GM21717 (cell line): ENCODE measurements at regions not wholly inside any gene's neighbourhood (a gene's known extent, or its start where the extent isn't known, plus 50 kb on each side); places are given as distances from the start of the nearest gene placed in this dataset.
"Not testable (repeated sequence)": the region's sequence is repeated elsewhere in the genome, so short reads cannot be mapped to it uniquely, and the experiment has no call there.

ENCODE experiments used
- ATAC-seq: cut with Tn5 transposase; IDR thresholded peaks from one replicate; pipeline ENCODE4 v1.9.1; 2021; ENCODE audit warnings: mild to moderate bottlenecking, moderate library complexity; ENCODE audit not compliant: unreplicated experiment

- ATAC-seq = no peak
Observed at GRCh38 chr10:21157664-21158063, 260.6 kb upstream of the NEBL start.

GRCh38 chr10:21150166-21150565 is 253.1 kb upstream of the NEBL start:
- no peak for ATAC-seq

GRCh38 chr10:21146436-21146789 is 249.3 kb upstream of the NEBL start:
- no peak for ATAC-seq

DNA sequence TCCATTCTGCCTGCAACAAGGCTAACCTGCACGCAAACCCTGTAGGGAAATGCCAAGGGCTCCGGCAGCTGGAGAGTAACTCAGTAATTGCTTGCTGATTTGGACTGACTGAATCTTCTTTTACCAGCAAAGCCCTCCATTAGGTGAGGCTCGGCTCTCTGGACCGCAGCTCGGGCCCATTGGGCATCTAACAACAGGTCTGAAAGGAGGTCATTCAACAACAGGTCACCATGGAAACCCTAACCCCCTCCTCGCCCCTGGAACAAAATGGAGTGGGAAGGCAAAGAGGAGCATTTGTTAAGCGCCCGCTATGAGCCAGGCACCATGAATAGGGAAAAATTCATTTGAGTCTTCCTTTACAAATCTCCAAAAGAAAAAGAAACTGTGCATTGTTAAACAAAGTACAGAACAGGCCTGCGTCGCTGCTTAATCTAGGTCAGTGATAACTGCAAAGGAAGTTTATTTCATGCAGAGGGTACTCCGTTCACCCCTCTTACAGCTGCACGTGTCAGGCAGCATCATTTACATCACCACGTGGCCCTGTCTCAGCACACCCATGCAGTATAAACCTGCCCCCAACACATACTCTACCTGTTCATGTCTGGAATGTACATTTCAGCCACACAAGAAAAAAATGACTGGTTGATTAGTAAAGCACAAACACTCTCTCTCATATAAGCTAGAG is 248.8 kb upstream of the NEBL start:
- no peak for ATAC-seq

- no peak for ATAC-seq
Observed at GRCh38 chr10:21144047-21144446, 246.9 kb upstream of the NEBL start.

GRCh38 chr10:21141946-21142492 is 244.9 kb upstream of the NEBL start:
- ATAC-seq = no peak

DNA sequence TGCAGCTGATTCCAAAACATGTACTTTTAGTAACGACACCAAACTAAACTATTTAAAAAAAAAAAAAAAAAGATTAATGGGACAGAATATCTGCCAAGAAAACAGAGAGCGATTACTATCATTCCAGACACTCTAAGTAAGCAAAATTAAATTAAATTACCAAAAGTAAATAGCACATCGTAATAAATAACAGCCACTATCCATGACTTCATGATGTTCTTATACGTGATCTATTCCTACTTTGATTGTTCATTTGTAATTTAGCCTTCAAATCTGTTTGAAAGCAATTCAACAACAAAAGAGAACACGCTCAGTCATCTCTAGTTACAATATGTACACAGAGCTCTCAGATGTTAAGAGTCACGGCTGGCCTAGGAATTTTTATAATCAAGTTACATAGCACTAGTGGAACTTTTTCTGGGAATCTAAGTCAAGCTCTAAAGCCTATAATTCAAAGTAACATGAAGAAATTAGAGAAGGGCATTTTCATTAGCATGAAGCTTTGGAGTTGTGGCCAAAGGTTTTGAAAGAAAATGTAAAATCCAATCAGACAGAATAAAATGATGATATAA is 241.7 kb upstream of the NEBL start:
- ATAC-seq = no peak

GRCh38 chr10:21135023-21135931 is 238.2 kb upstream of the NEBL start:
- no peak for ATAC-seq

DNA sequence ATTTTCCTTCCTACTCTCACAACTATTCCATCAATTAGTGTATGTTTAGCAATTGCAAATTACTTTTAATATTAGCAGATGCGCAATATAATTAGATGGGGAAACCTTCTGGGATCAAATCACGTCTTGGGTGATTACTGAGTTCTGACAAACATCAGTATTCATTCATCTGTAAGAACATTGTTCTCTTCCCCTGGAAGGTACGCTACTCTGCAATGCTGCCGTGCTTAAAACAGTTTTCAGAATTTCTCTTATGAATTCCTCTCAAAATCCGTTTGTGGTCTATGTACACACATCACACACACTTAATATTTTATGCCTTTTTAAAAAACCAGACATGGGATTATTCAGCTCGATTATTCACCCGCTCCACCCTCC is 237.5 kb upstream of the NEBL start:
- ATAC-seq = no peak

GRCh38 chr10:21130683-21131442 is 233.8 kb upstream of the NEBL start:
- no peak for ATAC-seq

DNA sequence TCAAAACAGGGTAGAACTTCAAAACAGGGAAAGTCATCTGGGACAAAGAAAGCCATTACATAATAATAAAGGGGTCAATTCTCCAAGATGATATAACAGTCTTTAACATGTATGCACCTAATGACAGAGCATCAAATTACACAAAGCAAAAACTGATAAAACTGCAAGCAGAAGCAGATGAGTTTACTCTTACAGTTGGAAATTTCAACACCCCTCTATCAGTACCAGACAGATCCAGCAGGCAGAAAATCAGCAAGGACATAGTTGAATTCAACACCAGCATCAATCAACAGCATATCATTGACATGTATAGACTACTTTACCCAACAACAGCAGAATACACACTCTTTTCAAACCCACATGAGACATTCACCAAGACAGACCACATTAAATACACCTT is 233.0 kb upstream of the NEBL start:
- no peak for ATAC-seq

DNA sequence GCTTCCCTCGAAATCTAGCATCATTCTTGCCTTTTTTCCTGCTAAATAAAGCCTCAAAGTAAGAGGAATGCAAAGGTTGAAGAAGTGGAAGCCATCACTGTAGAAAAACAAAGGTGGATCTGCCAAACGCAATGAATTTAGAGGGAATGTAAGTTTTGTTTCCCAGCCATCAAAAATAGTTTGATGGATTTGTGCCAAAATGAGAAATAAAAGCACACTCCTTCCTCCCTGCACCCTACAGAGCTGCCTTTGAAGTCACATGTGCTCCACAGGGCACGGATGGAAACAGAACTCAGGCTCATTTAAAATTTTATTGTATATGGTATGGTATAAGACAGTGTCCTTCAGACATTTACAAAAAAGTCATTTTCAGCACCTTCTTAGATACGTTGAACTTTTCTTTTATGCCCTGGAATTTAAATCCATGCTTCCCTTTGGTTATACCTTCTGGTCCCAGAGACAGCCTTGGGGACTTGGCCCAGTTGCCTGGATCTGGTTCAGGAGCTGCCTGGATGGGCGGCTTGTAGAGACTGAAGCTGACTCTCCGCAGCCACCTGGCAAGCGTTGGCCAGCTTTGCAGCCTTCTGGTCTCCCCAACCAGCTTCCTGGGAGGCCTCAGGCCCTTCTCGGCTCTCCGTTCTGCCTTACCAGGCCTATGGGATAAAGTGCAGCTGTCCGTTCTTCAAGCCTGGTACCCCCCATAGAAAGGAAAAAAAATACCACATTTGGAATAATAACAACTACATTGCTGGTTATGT is 228.5 kb upstream of the NEBL start:
- ATAC-seq = no peak

GRCh38 chr10:21122907-21123306 is 225.8 kb upstream of the NEBL start:
- no peak for ATAC-seq

DNA sequence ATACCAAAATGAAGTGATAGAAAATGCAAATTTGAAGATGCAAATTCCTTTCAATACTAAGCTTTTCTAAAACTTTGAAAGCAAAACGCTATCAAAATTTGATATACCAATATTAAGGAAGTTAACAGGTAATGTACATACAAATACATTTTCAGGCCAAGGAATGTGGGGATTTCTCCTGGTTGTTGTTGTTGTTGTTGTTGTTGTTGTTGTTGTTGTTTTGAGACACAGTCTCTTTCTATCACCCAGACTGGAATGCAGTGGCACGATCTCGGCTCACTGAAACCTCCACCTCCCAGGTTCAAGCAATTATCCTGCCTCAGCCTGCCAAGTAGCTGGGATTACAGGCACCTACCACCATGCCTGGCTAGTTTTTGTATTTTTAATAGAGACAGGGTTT is 224.7 kb upstream of the NEBL start:
- ATAC-seq = not testable (repeated sequence)

- ATAC-seq = no peak
Observed at GRCh38 chr10:21114683-21115082, 217.6 kb upstream of the NEBL start.

DNA sequence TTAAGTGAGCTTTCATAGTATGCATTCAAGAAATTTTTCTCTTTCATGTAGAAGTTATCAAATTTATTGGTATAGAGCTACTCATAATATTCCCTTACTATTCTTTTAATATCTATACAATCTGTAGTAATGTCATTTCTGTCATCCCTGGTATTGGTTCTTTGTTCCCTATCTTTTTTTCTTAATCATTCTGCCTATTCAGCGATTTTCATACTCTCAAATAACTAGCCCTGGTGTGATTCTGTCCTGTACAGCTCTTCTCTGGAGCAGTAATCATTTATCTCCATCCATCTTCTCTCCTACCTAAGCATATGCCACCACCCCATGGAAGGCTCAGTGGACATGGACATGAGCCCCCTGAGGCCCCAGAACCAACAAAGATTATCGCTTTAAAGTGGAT is 213.2 kb upstream of the NEBL start:
- no peak for ATAC-seq

DNA sequence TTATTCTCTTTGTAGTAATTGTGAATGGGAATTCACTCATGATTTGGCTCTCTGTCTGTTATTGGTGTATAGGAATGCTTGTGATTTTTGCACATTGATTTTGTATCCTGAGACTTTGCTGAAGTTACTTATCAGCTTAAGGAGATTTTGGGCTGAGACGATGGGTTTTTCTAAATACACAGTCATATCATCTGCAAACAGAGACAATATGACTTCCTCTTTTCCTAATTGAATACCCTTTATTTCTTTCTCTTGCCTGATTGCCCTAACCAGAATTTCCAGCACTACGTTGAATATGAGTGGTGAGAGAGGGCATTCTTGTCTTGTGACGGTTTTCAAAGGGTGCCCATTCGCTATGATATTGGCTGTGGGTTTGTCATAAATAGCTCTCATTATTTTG is 209.8 kb upstream of the NEBL start:
- not testable (repeated sequence) for ATAC-seq

GRCh38 chr10:21105331-21105730 is 208.2 kb upstream of the NEBL start:
- not testable (repeated sequence) for ATAC-seq

DNA sequence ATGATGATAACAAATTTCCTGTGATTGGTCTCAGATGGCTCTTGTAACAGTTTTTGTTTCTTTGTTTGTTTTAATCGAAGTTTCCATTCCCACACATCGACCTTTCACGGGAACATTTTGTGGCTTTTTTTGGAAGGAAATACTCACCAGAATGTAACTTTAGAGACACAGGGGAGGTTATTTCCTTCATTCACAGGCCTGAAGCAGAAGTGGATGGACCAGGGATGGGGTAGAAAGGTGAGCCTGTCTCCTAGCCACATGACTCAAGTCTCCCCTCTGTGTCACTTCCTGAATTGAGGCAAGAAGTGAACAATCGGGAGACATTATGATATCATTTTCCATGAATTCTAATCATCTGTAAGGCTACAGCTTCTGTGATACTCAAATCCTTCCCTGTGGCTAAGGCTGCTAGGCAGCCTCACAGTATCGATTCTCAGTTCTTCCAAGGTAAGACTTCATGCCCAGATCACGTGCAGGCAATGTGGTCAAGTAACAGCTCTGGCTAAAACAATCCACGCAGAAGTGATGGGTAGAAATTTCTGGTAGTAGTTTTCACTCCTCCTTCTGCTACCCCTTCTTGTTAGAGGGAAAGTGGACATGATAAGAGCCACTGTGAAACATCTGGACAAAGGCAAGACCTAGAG is 203.9 kb upstream of the NEBL start:
- no peak for ATAC-seq

GRCh38 chr10:21100190-21100589 is 203.1 kb upstream of the NEBL start:
- ATAC-seq = no peak
